Right lung (tissue), 2 donors: ENCODE measurements at regions not wholly inside any gene's neighbourhood (a gene's known extent, or its start where the extent isn't known, plus 50 kb on each side); places are given as distances from the start of the nearest gene placed in this dataset.
"Not testable (repeated sequence)": the region's sequence is repeated elsewhere in the genome, so short reads cannot be mapped to it uniquely, and the experiment has no call there.

Source experiments
- DNase-seq, 2 donors: peaks; one replicate each; pipeline ENCODE4 v3.0.0-alpha.2; 2013

DNA sequence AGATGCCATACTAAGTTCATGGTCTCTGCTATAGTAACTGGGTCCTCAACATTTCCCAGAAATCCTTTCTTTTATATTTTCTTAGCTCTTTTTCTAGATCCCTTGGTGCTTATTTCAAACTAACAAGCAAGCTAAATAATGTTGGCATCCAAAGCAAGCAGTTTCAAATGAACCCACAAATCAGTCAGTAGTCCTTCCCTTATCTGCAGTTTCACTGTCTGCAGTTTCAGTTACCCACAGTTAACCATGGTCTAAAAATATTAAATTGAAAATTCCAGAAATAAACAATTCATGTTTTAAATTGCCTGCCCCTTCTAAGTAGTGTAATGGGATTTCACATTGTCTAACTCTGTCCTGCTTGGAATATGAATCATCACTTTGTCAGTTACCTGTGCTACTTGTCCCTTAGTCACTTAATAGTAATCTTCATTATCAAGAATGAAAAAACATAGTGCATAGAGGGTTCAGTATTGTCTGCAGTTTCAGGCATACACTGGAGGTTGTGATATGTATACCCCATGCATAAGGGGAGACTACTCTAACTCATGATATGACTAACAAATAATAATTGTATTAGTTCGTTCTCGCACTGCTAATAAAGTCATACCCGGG, 633.7 kb downstream of the MECOM start:
- DNase-seq = no peak

DNA sequence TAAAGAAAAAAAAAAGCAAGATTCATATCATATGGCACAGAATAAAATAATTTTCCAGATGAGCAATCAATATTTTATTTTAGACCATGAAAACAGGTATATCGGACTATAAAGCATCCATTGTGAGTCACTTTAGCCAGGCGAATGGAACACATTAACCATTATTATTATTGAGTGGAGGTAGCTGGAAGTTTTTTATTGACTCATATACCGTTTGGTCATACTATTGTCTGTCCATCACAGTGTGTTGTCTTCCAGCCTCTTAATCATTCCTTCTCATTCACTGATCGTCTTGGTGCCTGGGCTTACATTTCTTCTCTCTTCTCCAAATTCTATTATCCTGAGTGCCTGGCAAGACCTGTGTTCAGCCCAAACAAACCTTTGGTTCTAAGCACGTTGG, 634.8 kb downstream of the MECOM start:
- DNase-seq = no peak

DNA sequence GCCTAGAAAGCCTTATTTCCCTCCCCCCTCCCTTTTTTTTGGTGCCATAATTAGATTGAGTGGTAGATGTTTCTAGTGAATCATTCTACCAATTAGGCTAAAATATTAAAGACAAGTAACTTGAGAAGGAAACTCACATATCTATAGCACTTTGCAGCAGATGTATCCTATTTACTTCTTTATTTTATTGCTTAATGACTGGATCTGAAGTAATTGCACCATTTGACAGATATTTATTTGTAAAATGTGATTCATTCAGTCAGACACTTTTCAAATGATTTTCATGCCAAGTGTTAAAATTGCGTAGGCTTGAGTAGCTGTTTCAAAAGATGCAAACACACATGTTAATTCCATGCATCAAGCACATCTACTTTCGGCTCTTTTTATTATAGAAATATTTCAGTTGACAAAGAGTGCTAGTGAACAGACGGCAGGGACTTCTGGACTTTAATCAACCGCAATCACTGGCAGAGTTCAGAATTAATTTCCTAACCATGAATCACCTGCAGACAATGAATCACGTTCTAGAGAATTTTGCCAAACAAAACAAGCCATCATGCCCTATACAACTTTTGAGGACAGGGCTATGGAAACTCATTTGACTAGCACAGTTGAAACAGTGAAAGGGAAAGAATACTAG, 636.8 kb downstream of the MECOM start:
- DNase-seq = no peak

DNA sequence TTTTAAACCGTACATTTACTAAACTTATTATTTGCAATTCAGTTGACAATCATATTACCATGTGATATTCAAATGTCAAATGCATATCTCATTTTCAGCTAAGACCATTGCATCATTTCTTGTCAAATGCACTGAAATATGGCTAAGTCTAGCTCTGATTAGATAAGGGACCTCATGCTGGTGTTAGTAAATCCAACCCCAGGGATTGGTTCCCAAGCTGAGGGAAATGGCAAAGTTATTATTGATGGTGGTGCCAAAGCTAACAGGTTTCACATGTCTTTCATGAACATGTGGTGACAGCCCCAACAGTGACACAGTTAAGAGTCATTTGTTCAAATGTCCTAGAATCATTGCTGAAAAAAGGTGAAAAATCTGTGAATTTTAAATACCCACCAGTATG, 641.1 kb downstream of the MECOM start:
- no peak for DNase-seq

DNA sequence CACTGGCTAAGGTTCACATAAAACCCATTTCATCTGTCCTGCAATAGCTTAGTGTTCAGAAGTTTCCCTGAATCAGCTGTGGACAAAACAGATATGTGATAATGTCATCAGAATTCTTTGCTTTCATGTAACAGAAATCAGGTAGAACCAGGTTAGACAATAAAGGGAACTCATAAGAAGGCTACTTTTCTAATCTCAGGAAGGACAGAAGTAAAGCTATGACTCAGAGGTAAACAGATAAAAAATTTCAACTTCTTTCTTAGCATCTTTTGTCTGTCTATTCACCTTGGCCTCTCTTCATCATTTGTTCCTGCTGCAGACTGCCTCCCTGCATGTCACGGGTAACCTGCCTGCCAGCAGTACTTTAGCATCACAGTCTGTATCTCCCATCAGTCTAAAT, 643.1 kb downstream of the MECOM start:
- no peak for DNase-seq

DNA sequence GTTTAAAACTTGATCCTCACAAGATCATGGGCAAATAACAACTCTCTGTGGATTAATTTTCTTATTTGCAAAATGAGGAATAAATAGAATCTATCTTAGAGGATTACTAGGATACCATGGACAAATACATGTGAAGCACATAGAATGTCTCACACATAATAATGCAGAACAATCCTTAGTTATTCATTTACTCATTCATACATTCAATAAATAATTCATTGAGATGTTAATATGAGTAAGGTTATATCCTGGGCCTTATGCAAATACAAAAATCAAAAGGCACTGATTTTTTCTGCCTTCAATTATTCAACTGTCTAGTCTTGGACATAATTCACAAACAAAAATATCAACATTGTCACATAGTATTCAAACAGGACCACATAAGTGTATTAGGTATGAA, 654.1 kb downstream of the MECOM start:
- no peak for DNase-seq

DNA sequence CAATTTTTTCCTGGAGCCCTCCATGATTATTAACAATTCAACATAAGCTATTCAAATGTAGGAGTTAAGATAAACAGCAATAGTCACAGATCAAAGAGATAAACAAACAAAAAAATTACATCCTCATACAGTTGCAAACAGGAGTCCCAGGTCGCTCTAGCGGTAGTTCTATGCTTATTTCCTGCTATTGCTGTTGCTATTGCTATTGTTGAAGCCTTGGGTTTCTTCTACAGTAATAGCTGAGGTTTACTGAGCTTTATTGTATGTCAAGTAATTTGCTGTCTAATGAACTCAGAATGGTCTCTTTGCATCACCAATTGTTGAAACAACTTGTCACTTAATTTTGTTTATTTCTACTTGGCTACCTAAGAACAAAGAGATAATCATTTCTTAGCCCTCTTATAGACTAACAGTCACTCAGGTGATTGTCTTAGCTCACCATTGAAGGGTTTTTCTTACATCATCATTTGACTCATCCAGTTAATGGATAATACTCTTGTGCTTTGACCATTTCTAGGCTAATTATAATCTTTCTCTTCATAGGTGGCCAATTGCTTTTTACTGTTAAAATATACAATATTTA, 654.6 kb downstream of the MECOM start:
- DNase-seq = no peak

DNA sequence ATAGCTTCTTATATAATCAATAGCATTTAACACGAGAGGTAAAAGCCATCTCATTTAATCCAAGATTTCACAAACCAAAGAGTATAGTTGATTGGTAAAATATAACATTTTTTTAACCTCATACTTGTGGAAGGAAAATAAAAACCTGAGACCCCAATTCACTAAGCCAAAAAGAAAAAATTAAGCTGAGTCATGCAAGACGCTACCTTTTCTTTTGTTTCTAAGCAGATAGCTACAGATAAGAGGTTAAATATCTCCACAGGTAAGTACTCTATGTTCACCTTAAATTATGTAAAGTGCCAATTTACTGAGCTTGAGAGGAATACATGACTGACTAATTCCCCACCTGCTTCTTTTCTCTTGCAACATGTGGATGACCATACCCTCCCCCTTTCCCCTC, 656.4 kb downstream of the MECOM start:
- DNase-seq = no peak

DNA sequence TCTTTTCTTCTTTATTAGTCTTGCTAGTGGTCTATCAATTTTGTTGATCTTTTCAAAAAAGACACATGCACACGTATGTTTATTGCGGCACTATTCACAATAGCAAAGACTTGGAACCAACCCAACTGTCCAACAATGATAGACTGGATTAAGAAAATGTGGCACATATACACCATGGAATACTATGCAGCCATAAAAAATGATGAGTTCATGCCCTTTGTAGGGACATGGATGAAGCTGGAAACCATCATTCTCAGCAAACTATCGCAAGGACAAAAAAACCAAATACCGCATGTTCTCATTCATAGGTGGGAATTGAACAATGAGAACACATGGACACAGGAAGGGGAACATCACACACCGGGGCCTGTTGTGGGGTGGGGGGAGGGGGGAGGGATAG, 657.1 kb downstream of the MECOM start:
- DNase-seq = not testable (repeated sequence)

DNA sequence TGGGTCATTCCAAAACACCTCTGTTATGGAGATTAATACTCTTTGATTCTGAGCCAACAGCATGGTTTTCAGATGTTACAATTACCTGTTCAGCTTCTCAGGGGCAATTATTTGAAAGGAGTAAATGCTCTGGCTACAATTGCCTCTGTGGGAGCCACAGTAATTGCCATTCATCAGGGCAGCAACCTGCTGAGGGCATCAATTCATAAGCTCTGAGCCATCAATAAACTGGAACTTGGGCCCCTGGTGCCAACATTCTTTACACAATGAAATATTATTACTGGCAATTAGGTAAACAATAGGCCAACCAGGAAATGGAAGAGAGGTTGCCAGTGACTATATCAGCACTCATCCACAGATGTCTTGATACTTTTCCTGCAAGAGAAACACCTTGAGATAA, 660.8 kb downstream of the MECOM start:
- no peak for DNase-seq

DNA sequence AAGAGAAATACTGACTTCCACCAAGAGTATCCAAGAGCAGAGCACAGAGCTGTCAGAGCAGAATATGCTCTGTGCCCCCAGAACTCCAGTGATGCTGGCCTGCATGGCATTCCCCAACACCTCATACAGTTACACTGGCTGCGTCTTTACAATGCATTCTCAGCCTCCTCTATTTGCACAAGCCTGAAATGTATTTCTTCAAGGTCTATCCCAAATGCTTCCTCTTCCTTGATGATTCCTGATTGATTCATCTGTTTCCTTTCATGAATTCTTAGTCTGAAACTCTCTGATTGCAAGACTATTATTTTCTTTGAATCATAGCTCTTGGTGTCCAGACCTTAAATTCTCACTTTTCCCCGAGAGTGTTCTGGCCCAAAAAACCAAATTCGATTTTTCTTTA, 664.7 kb downstream of the MECOM start:
- no peak for DNase-seq

DNA sequence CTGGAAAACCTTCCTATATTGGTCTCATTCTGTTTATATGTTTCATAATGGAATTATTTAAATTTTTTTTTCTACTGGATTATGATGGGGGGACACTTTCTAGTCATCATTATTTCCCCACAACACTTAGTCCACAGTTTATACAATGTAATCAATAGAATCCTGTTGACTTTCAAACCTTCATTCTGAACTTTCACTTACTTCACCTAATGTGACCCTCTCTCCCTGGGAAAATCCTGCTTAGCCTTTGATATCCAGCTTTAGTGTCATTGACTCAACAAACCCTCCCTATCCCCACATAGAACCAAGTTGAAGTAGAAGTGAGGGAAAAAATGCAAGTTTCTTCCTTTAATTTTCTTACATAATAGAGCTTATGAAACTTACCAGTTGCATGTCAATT, 666.0 kb downstream of the MECOM start:
- DNase-seq = no peak

DNA sequence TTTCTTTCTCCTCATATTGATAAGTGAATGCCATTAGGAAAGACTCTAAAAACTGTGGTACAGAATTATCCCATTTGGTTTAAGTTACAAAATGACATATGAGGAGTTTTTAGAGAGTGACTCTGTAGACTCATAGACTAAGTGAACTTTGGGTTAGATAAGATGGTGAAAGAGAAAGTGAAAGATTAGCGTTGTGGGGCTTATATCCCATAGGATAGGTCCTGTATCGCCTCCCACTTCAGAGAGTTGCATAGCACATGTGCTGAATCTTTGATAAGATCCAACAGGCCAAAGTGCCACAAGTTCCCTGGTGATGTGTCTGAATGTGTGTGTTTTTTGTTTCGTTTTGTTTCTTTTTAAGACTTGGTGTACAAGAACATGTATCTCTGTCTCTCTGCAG, 666.9 kb downstream of the MECOM start:
- no peak for DNase-seq

DNA sequence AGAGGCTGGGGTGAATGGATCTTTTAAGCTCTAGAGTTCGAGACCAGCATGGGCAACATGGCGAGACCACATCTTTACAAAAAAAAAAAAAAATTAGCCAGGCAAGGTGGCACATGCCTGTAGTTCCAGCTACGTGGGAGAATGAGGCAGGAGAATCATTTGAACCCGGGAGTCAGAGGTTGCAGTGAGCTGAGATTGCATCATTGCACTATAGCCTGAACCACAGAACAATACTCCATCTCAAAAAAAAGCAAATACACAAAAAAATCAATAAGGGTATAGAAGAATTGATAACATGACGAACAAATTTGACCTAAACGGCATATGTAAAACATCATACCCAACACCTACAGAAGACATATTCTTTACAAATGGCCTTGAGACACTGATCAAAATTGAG, 668.4 kb downstream of the MECOM start:
- no peak for DNase-seq

DNA sequence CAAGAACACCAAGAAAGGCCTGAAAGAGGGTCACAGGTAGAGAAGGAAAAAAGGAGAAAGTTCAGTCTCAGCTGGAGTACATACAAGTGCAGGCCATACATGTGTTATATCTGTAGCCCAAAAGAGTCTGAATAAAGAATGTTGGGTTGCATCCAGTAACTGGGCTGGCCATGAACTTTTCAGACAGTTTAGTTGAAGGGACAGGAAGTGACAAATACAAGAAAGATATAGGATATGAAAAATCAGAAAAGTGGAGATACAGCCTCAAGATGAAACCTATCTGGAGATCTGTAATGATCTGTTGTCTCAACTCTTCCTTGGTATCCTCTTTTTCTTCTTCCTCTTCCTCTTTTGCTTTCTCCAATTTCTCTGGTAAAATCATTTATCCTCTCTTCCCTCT, 671.7 kb downstream of the MECOM start:
- DNase-seq = no peak

DNA sequence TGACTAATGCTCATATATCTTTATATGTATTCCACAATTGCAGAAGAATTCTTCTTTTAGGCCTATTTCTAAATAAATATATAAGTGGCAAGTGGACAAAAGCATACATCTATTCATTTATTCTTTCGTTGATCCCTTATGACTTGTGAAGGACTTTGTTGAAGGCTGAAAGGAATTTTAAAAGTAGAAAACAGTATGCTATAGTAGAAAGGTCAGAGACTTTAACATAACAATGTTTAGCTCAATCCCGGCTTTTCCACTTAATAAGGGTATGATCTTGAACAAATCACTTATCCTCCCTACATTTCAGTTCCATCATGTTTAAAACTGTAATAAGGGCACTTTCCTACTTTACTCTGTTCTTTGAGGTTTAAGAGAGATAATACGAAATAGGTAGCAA, 672.9 kb downstream of the MECOM start:
- no peak for DNase-seq

DNA sequence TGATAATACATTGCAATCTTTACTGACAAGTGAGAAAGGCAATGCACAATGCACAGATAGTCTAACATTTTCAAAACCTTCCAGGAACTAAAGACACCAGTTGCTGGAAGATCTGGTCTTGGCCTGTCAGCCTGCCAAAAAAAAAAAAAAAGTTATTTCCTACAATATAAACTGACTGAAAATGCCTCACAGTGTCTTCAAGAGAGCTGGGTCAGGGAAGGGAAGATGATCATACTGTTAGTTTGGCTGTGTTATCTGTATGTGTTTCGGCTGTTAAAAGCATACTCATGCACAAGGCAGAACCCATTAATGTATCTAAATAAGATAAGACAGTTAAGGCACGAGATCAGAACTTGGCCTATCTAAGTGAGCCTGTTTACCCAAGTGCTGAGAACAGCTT, 673.4 kb downstream of the MECOM start:
- peak; percentile 66 for DNase-seq

DNA sequence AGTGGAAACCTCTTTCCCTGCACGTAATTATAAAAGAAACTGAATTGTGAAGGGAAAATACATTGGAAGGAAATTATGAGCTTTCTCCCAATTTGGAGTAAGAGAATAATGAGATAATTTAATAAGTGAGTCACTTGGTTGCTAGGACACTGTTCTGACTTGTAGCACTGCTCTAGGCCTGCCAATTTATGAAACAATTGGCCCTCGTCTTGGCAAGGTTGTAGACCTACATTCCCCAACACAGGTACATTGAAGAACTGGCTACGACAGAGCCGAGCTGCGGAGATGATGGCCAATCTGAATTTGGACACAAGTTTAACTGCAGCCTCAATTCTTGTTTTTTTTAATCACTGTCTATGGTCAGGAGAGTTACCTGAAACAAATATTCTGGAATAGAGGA, 674.1 kb downstream of the MECOM start:
- DNase-seq = peak in 1 of 2 donors; percentile 26

DNA sequence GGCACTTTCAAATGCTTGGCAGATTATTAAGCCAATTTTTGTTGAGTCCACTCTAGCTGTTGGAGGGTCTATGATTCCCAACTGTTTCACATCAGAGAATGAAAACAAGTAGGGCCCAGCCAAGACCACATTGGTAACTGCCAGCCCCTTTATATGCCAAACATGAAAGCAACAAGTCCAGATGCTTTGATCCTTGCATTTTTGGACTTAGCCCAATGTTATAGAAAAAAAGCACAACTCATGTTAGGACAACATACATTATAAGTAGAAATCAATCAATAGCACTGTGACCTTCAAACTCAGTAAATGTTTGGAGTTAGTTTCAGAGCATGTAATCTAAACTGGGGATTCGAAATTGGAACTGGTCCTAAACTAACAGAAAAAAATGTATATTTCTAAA, 674.7 kb downstream of the MECOM start:
- peak; percentile 67 to 71 for DNase-seq

DNA sequence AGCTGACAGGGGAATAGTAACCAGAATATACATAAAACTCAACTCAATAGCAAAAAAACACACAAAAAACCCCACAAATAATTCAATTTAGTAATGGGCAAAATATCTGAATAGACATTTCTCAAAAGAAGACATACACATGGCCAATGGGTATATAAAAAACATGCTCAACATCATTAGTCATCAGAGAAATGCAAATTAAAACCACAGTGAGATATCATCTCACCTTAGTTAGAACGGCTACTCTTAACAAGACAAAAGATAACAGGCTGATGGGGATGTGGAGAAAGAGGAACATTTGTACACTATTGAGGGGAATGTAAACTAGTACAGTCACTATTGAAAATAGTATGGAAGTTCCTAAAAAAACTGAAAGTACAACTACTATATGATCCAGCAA, 678.6 kb downstream of the MECOM start:
- no peak for DNase-seq

DNA sequence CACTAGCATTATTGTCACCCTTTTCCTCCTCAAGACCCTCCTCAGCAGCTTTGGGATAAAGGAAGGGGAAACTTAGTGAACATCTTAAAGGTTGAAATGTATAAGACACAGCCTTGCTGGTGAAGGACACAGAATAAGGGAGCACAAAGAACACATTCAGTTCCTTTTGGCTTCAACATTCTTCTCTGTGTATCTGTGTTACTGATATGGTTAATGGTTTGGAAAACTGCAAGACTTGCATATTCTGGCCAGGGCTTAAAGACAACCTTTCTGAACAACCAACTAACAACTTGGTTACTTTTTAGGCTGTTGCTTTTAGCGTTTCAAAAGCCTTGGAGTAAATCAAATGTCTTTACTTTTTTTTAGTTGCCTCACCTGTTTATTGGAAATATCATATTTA, 680.5 kb downstream of the MECOM start:
- no peak for DNase-seq

DNA sequence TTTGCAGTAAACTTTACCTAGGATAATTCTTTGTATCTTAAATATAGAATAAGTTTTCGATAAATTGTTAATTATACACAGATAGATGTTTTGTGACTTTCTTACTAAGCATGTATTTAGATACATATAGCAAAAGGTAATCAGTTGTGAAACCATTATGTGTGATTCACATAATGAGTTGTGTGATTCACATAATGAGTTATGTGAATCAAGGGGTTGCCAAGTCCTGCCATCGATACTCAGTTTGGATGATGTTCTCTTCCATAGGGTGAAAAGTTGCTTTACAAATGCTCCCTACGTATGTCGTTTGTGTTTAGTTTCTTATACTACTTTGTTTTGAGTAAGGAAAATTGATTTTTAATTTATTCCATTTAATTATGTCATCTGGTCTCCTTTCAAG, 682.1 kb downstream of the MECOM start:
- DNase-seq = no peak

DNA sequence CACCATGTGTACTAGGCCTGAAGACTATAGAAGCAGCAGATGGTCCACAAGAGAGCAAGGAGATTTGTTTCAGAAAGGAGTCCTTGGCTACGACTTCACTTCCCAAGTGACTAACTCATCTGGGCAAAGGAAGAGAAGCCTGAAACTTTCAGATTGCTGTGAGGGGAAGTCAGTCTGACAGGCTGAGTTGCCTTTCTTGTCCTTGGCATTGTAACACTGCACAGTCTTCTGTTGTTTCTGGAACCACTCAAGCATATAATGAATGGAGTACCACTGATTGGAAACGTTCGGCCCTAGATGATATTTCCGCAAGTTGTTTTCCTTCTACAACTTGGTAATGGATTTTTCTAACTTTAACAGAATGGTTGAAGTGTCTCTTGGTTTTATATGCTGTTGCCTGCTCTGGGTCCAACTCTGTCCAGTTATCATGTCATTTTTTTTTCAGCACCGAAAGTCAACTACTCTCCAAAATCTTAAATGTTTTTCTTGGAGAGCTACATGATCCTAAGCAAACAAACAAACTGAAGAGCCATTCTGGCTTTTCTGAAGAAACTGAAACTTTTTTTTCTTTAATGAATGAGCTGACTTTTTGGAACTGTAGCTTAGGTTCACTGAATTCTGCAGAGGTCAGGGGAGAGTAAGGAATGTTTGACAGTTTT, 685.7 kb downstream of the MECOM start:
- DNase-seq = peak; percentile 80 to 82
